HG02678 (cell line): ENCODE measurements at regions not wholly inside any gene's neighbourhood (a gene's known extent, or its start where the extent isn't known, plus 50 kb on each side); places are given as distances from the start of the nearest gene placed in this dataset.
"Not testable (repeated sequence)": the region's sequence is repeated elsewhere in the genome, so short reads cannot be mapped to it uniquely, and the experiment has no call there.

Experiments used
- ATAC-seq: cut with Tn5 transposase; IDR thresholded peaks from one replicate; pipeline ENCODE4 v1.9.1; 2021; ENCODE audit warnings: mild to moderate bottlenecking, moderate library complexity; ENCODE audit not compliant: unreplicated experiment

DNA sequence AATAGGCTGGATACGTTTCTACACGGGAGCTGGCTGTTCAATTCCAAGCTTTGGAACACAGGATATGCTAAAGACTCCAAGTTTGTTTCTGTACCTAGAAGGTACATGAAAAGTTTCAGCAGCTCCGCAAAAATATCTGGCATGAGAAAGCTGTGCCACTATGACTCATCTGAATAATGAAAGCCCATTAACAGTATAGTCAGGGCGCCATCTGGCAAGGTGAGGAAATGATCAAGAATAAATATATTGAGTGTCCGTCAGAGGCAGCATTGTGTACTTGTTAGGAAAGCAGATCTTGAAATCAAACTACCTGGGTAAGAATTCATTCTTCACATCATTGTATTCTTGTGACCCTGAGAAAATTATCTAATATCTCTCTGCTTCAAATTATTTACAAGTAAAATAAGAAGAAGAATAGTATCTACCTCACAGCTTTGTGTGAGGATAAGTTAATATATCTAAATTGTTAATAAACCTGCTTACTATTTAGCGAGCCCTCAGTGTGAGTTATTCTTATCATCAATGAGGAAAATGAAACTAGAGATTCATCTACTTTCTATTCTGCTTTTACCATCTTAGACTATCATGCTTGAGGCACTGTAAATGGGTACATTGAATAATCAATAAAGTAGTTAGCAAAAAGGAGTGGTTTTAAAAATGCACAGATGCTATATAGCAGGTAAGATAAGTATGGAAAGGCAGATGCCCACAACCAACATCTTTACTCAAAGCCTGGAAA is 53.5 kb downstream of the FSCB start:
- ATAC-seq: no peak

- ATAC-seq: not testable (repeated sequence)
Observed at GRCh38 chr14:44450232-44450631, 56.9 kb downstream of the FSCB start.

DNA sequence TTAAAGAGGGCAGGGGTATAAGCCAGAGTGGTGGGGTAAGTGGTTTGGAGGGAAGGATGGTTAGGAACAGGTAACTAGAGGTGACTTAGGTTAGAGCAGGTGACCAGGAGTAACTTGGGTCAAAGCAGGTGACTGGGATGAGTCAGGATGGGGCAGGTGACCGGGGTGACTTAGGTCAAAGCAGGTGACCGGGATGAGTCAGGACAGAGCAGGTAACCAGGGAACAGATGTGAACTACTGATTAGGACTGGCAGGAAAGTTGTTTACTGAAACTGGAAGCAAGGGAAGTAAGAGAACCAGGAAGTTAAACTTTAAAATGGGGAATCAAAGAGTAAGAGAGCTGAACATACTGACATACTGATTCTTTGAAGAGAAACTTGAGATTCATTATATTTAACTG is 57.4 kb downstream of the FSCB start:
- ATAC-seq: no peak

DNA sequence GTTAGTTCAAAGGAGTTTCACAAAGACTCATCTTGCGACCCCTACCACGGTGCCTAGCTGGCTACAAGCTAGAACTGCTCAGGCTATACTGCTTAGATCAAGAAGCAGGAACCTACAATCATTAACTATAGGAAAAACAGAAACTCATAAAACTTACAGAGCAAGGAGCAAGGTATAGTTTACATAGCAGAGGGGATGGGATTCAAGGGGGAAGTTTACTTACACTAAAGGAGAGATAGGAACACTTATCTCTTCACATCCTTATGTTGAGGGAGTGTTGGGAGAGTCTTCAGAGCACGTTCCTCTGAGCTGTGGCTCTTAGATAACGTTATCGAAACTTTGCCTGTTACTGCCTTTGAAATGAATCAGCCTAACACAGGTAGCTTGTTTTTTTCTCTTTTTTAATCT is 58.1 kb downstream of the FSCB start:
- ATAC-seq: no peak

- no peak for ATAC-seq
Observed at GRCh38 chr14:44446965-44447364, 60.1 kb downstream of the FSCB start.

DNA sequence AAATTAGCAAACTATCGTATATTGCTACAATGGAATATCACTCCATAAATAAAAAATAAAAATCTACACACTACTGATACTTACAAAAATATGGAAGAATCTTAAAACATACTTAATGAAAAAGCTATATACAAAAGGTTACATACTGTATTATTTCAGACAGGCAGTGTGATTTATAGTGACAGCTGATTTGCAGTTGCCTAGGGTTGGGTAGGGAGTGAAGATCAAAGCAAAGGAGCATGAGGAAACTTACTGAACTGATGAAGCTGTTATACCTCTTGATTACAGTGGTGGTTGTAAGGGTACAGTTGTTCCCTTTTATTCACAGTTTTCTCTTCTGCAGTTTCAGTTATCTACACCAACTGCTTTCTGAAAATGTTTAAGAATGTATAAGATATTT is 62.6 kb downstream of the FSCB start:
- no peak for ATAC-seq

DNA sequence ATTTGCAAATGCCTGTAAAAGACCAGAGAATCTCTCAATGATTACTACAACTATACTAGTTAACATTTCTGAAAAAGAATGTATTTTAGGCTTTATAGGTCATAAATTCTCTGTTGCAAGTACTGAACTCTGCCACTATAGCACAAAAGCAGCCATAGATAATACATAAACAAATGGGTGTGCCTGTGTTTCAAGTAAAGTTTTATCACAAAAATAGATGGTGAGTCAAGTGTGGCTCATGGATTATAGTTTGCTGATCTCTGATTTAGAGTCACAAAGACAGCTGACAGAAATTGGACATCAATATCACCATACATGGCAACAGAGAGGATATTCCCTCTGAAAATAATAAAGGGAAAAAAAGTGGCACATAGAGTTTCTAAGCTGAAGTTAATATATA is 68.1 kb downstream of the FSCB start:
- ATAC-seq: no peak

GRCh38 chr14:44438221-44438620 is 68.9 kb downstream of the FSCB start:
- ATAC-seq: no peak

DNA sequence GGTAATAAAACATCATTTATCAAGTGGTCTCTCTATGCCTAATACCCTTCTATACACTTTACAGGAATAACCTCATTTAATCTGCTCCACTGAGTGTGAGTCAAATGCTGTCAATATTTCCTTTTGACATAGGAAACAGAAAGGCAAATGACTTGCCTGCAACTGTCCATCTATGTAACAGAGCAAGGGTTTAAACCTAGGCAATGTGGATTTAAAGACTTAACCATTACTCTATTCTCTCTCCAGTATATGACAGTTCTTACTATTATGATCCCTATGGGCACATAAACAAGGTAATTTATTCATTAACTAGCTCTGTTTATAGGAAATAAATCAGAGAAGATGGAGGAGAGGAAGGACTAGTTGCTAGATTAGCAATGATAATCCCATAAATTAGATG is 70.6 kb downstream of the FSCB start:
- ATAC-seq: no peak

DNA sequence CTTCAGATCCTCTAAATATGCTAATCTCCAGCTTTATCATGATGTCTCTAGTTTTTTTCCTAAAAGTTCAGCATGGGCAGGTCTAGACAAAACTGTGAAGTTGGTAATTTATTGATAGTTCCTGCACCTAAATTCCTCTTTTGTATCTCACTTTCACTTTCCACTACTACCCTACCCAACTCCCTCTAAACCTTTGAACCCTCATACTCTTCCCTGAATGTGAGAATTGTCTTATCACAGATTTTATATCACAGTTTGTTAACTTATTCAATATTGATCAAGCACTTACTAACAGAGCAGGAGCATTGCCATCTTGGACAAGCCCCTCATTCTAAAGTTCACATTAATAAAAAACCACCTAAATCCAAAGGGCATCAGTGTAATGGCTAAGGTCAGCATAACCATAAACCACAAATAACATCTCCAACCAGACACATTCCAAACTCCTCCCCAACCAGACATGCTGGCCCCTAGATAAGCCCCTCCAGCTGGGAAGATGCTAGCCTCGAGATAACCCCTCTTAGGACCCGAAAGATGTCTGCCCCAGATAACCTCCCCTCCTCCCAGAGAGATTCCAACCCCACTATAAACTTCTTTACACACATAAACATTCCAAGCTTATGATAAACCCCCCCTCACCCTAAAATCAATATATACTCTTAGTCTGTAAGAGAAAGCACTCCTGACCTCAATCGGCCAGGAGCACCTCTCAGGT is 78.7 kb downstream of the FSCB start:
- no peak for ATAC-seq

DNA sequence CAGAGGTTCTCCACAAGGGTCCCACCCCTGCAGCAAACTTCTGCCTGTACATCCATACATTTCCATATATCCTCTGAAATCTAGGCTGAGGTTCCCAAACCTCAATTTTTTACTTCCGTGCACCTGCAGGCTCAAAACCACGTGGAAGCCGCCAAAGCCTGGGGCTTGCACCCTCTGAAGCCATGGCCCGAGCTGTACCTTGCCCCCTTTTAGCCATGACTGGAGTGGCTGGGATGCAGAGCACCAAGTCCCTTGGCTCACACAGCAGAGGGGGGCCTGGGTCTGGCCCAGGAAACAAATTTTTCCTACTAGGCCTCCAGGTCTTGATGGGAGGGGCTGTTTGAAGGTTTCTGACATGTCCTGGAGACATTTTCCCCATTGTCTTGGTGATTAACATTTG is 84.4 kb downstream of the FSCB start:
- ATAC-seq: no peak

- ATAC-seq: no peak
Observed at GRCh38 chr14:44420226-44420625, 86.9 kb downstream of the FSCB start.

GRCh38 chr14:44418856-44419255 is 88.2 kb downstream of the FSCB start:
- ATAC-seq: no peak

DNA sequence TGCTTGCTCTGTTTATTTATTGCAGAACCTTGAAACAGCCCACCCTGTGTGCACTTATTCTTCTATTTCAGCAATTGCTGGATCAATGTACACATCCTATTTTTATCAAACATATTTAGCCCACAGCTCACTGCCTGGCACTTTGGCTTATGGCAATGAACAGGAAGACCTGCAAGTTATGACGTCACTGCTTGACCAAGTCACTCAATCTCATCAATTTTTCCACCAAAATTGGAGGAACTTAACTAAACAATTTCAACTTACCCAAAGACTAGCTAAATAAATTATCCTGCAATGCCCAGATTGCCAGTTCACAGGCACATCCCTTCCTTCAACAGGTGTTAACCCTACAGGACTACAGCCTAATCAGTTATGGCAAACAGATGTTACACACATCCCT is 89.3 kb downstream of the FSCB start:
- ATAC-seq: no peak

DNA sequence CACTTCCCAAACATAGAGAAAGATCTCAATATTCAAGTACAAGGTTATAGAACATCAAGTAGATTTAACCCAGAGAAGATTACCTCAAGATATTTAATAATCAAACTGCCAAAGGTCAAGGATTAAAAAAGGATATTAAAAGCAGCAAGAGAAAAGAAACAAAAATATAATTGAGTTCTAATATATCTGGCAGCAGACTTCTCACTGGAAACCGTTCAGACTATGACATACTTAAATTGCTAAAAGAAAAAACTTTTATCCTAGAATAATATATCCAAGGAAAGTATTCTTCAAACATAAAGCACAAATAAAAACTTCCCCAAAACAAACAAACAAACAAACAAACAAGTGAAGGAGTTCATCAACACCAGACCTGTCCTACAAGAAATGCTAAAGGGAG is 92.4 kb downstream of the FSCB start:
- no peak for ATAC-seq

DNA sequence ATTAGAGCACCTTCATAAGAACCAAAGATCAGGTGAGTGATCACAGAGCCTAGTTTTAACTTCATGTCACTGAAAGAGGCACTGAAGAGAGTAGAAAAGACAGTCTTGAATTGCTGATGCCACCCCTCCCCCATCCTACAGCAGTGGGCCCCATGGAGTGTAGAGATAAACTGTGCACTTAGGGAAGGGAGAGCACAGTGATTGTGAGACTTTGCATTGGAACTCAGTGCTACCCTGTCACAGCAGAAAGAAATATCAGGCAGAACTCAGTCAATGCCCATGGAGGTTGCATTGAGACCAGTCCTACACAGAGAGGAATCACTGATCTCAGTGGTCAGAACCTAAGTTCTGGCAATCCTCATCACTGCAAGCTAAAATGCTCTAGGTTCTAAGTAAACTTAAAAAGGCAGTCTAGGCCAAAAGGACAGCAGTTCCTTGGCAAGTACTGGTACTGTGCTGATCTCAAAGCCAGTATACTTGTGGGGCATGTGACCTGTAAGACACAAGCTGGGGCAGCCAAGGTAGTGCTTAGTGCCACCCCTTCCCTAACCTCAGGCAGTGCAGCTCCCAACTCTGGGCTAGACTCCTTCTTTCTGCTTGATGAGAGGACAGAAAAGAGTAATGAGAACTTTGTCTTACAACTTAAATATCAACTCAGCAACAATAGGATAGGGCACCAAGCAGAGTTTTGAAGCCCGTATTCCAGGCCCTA is 94.1 kb downstream of the FSCB start:
- ATAC-seq: no peak

DNA sequence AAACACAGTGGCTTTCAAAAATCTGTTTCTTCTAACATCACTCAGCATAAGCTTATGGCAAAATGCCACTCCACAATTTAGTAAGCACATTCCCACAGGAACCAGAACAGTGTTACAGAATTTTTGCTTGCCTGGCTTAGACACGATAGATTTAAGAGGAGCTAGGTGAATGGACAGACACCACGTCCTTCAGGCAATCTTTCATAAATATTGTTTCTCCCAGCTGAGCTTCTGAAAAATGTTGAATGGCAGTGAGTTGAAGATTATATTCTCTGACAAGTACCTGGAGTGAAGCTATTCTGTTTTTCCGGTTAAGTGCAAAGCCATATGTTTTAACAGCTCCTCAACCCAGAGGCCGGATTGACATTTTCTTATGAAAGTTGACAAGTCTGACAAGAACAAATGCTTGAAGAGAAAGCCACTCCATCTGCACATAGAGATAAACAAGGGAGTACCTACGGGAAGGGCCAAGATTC is 102.0 kb downstream of the FSCB start:
- no peak for ATAC-seq

DNA sequence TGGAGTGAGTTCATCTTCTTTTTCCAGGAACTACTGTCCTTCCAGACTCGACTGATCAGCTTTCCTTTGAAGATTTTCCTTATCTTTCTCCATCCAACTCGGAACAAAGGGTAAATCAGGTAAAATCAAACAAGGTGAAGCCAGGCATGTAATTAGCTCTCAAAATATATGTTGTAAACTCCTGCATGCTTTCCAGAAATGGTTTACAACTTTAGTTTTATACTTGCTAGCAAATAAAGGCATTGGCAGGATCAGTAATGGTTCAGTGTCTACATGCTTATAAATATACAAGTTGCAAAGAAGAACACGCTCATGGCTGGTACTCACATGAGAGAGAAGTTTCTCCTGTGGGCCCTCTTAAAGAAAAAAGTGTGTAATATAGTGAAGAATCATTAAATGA is 102.5 kb downstream of the FSCB start:
- ATAC-seq: no peak

GRCh38 chr14:44404036-44404435 is 103.0 kb downstream of the FSCB start:
- no peak for ATAC-seq

GRCh38 chr14:44403193-44403592 is 103.9 kb downstream of the FSCB start:
- ATAC-seq: no peak

GRCh38 chr14:44396226-44396625 is 110.9 kb downstream of the FSCB start:
- ATAC-seq: no peak

GRCh38 chr14:44392984-44393383 is 114.1 kb downstream of the FSCB start:
- no peak for ATAC-seq
